HFF-Myc (cell line): ENCODE measurements at regions not wholly inside any gene's neighbourhood (a gene's known extent, or its start where the extent isn't known, plus 50 kb on each side); places are given as distances from the start of the nearest gene placed in this dataset.

ENCODE experiments used
- DNase-seq: peaks from one replicate; pipeline ENCODE4 v3.0.0-alpha.2; 2011; ENCODE audit warnings: low read depth; ENCODE audit errors: extremely low read depth
- H3K4me3 ChIP-seq: replicated peaks from 2 replicates; pipeline ENCODE4 v1.5.1; 2011; ENCODE audit warnings: low read depth, mild to moderate bottlenecking, control low read depth, low read length
- TF ChIP-seq, protein P1 (sequence below): IDR thresholded peaks from 2 replicates; pipeline ENCODE4 v1.5.1; 2012; ENCODE audit warnings: mild to moderate bottlenecking, low read depth, low read length, control low read depth; ENCODE audit errors: missing control alignments

DNA sequence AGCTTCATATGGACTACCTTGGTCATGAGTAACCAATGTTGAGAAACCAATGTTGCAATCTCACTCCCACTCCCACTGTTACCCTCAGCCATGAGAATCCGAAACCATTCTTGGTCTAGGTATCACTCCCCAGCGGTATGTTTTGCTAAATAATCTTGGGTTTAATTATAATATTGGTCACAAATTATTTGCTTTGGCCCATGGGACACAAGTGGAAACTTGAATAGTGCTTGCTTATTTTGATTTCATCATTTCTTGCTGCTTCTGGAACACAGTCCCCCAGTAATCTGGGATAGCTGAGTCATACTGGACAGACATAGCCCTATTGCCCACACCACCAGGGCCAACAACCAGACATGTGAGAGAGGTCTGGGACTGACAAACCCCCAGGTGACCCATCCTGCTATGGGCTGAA is 171.6 kb upstream of the IPO5 start:
- no peak for DNase-seq
- TF ChIP-seq, protein P1, sequence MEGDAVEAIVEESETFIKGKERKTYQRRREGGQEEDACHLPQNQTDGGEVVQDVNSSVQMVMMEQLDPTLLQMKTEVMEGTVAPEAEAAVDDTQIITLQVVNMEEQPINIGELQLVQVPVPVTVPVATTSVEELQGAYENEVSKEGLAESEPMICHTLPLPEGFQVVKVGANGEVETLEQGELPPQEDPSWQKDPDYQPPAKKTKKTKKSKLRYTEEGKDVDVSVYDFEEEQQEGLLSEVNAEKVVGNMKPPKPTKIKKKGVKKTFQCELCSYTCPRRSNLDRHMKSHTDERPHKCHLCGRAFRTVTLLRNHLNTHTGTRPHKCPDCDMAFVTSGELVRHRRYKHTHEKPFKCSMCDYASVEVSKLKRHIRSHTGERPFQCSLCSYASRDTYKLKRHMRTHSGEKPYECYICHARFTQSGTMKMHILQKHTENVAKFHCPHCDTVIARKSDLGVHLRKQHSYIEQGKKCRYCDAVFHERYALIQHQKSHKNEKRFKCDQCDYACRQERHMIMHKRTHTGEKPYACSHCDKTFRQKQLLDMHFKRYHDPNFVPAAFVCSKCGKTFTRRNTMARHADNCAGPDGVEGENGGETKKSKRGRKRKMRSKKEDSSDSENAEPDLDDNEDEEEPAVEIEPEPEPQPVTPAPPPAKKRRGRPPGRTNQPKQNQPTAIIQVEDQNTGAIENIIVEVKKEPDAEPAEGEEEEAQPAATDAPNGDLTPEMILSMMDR = no peak
- H3K4me3 ChIP-seq = no peak overlapping the region

DNA sequence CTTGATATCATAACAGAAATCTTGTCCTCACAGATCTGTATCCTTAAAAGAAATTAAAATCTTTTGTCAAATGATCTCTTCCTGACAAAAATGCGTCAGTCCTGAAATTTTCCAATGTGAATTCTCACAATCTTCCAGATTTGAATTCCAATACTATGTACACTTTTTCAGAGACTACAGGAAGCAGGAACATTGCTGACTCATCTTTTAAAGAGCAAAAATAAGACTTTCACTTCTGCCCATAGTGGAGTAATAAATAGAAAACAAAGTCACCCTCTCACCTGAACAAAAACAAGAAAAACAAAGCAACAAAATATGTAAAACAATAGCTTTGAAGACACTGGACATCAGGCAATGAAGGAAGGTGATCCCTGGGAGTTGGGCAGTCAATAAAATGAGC is 167.0 kb upstream of the IPO5 start:
- no peak for DNase-seq
- H3K4me3 ChIP-seq = no peak overlapping the region
- TF ChIP-seq, protein P1 = no peak

DNA sequence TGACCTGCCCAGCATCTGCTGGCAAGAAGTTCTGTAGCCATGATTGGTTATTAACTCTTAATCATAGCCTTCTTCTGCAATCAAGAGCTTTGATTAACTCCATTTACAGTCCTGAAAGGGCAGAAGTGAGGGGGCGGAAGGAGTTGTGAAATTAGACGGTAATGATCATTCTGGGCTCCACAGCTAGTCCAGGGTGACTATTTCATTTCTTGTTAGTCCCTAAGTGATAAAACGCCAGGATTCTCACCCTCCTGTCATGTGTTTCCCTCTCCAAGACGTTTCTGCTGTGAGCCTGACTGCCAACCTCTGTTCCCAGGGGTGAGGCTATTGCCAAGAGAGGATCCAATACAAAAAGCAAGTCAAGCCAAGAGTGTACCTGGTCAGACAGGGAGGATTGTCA is 155.9 kb upstream of the IPO5 start:
- no peak overlapping the region for H3K4me3 ChIP-seq
- TF ChIP-seq, protein P1 = no peak
- DNase-seq = no peak

DNA sequence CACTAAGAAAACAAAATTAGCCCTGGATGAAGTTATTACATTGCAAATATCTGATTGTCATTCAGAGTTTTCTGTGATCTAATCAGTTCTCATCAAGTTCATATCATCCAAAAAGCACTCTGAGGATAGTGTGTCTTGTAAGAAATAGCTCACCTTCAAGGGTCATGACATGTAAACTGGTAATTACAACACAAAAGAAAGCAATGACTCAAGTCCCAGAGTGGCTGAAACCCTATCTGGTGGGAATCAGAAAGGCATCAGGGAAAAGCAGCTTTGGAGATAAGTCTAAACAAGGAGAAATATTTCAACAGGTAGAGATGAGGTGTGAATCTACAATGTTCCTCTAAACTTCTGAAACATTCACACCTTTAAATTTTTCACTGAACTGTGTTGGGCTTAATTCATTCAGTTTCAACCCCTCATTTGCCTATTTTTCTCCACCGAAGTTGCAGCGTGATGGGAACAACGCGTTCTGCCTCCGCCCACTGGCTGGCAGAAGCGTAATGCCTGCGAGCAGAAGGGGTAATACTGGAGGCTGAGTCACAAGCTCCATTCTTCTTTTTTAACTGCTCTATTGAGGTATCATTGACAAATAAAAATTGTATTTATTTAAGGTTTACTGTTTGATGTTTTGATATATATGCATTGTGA is 155.2 kb upstream of the IPO5 start:
- TF ChIP-seq, protein P1 = no peak
- no peak overlapping the region for H3K4me3 ChIP-seq
- DNase-seq = no peak

DNA sequence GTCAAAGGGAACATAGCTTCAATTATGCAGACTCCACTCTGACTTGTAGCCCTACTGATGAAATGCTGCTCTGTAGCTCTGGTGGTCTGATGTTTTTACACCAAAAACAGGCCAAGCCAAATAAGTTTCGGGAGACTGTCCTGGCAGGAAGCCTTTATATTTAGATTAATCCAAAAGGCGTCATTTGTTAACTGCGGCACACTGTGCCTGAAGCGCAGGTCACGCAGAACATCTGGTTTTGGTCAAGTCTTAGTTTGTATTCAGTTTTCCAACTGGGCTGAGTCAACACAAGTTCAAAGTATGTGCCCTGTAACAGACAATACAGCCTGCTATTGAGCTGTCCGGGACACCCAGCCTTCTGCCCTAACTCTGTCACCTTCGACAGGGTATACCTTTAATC is 154.6 kb upstream of the IPO5 start:
- no peak overlapping the region for H3K4me3 ChIP-seq
- DNase-seq = peak; percentile 26

DNA sequence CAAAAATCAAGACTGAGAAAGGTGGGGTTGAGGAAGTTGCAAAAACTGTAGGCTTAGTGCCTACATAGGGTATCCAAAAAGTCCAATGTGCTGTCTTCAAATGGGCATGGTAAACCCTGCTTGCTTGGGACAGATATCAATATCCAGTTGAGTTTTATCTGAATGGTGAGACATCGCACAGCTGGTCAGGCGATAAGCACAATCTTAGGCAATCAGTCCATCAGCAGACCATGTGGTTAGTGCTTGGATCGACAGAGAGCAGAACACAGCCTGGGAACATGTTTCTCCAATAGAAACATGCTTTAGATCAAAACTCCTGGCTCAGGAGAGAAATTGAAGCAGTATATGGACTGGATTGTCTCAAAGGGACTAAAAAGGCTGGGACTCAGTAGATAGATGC is 151.3 kb upstream of the IPO5 start:
- H3K4me3 ChIP-seq = no peak overlapping the region
- no peak for DNase-seq
- TF ChIP-seq, protein P1 = no peak

More for the DNA sequence above, 154.6 kb upstream of the IPO5 start:
- TF ChIP-seq, protein P1 = no peak

DNA sequence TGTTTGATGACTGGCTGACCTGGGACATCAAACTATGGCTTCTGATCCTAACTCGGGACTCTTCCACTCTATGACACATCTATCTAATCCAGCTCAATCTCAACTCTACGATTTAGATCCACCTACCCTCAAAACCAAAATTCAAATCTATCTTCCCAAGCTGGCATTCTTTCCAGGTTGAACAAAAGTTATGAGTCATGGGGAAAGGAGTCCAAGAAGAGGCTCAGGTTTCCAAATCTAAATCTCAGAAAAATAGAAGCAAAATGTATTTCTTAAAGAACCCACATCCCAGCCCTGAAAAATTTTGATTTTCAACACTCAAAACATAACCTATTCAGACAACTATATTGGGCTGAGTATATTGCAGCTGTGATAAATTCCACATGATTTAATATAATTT is 143.9 kb upstream of the IPO5 start:
- no peak for DNase-seq
- TF ChIP-seq, protein P1 = no peak
- no peak overlapping the region for H3K4me3 ChIP-seq
